ENCODE measurements at regions not wholly inside any gene's neighbourhood (a gene's known extent, or its start where the extent isn't known, plus 50 kb on each side); places are given as distances from the start of the nearest gene placed in this dataset.
"Not testable (repeated sequence)": the region's sequence is repeated elsewhere in the genome, so short reads cannot be mapped to it uniquely, and the experiment has no call there.

DNA sequence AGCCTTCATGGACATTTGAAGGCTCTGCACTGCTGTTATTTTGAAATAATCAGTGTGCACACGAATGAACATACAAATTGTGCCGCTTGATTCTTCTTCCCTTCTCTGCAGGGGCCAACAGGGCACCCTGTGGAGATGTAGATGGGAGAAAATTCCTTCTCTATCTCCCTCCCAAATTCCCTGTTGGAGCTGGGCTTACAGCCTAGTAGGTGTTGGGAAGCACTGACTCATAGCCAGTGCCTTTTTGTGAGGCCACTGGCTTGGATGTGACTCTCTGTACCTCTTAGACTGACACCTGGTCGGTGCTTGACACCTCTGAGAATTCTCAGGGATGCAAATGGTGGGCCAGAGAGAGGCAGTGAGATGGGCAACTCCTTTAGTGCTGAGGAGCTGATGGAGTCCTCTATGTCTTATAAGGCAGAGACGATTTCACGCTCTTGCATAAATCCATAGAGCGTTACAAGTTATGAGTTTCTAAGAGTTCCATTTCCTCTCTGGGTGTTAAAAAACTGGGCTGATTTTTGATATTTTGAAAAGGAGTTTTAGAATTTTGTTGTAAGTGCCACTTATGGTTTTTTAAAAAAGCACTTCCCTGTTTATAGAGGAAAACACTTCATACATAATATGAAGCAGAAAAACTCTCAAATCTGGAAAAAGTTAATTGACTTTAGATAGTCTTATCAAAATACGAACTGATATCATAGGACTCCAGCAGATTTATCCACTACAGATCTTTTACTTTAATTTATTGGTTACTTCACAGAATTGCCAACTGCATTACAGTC lies 89.8 kb upstream of the MAP3K7 start:
- TF ChIP-seq, protein P1, sequence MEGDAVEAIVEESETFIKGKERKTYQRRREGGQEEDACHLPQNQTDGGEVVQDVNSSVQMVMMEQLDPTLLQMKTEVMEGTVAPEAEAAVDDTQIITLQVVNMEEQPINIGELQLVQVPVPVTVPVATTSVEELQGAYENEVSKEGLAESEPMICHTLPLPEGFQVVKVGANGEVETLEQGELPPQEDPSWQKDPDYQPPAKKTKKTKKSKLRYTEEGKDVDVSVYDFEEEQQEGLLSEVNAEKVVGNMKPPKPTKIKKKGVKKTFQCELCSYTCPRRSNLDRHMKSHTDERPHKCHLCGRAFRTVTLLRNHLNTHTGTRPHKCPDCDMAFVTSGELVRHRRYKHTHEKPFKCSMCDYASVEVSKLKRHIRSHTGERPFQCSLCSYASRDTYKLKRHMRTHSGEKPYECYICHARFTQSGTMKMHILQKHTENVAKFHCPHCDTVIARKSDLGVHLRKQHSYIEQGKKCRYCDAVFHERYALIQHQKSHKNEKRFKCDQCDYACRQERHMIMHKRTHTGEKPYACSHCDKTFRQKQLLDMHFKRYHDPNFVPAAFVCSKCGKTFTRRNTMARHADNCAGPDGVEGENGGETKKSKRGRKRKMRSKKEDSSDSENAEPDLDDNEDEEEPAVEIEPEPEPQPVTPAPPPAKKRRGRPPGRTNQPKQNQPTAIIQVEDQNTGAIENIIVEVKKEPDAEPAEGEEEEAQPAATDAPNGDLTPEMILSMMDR (IDR thresholded peaks at IDR 0.05), result no peak
- no peak for DNase-seq (ENCODE audit: low spot score)

DNA sequence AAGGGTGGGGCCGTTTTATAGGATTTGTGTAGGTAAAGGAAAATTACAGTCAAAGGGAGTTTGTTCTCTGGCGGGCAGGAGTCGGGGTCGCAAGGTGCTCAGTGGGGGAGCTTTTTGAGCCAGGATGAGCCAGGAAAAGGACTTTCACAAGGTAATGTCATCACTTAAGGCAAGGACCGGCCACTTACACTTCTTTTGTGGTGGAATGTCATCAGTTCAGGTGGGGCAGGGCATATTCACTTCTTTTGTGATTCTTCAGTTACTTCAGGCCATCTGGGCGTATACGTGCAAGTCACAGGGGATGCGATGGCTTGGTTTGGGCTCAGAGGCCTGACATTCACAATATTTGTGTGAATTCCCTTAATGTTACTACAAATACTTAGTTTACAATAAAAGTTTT lies 88.2 kb upstream of the MAP3K7 start:
- not testable (repeated sequence) for ATAC-seq (ENCODE audit: low FRiP score); DNase-seq (ENCODE audit: low spot score)

More for the DNA sequence above, 89.8 kb upstream of the MAP3K7 start:
- no peak for ATAC-seq (ENCODE audit: low FRiP score)

DNA sequence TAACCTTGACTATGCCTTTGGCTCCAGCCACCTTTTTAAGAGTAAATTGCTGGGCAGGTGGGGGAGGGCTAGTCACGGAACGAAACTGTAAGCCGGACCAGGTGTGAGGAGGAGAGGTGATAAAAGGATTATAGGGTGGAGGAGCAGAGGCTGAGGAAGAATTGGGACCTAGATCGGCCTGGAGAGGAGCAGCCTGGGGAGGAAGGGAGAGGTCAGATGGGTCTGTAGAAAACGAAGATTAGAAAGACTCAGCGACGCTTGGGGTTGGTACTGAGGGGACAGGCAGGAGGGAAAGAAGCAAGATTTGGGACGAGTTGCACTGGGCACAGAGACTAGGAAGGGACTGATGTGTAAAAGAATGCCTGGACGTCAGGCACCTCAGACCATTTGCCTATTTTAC lies 87.2 kb upstream of the MAP3K7 start:
- not testable (repeated sequence) for DNase-seq (ENCODE audit: low spot score); ATAC-seq (ENCODE audit: low FRiP score)

- TF ChIP-seq, protein P1 (IDR thresholded peaks at IDR 0.05), result no peak
- ATAC-seq (ENCODE audit: low FRiP score), result no peak
Observed at GRCh38 chr6:90669846-90670245, 83.0 kb upstream of the MAP3K7 start.

GRCh38 chr6:90669420-90669819 lies 82.5 kb upstream of the MAP3K7 start:
- TF ChIP-seq, protein P1 (IDR thresholded peaks at IDR 0.05), result no peak
- ATAC-seq (ENCODE audit: low FRiP score), result no peak

More at GRCh38 chr6:90669846-90670245, 83.0 kb upstream of the MAP3K7 start:
- no peak for DNase-seq (ENCODE audit: low spot score)

DNA sequence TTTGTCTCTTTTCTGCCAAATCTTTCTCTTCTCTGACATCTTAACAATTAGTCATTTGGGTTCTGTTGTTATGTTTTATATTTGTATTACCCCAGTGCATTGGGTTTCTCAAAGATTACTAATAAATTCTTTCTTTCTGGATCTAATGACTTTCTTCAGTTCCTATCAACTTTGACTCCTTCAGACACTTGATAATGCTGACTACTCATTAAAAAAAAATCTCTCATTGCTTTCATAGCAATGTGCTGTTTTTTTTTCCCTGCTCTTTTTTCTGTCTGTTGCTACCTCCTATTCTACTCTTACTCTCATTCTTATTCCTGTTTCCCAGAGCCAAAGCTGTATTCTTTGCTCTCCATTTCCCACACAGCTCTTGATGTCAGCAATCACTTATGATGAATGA lies 81.3 kb upstream of the MAP3K7 start:
- TF ChIP-seq, protein P1 (IDR thresholded peaks at IDR 0.05), result no peak
- ATAC-seq (ENCODE audit: low FRiP score), result no peak
- DNase-seq (ENCODE audit: low spot score), result no peak

More at GRCh38 chr6:90669420-90669819, 82.5 kb upstream of the MAP3K7 start:
- no peak for DNase-seq (ENCODE audit: low spot score)

DNA sequence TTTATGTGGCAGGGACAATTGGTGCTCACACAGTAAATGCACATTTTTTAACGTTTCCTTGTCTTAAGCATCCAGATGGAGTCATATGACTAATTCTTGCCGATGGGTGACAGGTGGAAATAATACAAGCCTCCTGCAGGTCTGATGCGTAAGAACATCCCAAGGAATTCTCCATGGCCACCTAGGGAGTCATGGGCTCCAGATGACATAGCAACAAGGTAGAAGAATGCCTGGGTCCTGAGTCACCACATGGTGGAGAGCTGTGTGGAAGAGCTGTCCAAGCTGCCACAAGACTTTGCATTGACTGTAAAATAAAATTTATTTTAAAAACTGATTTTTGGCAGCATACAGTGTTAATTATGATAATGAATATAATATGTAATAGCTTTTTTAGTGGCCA lies 77.0 kb upstream of the MAP3K7 start:
- no peak for ATAC-seq (ENCODE audit: low FRiP score)
- DNase-seq (ENCODE audit: low spot score), result no peak
- TF ChIP-seq, protein P1 (IDR thresholded peaks at IDR 0.05), result no peak

GRCh38 chr6:90663106-90663505 lies 76.2 kb upstream of the MAP3K7 start:
- TF ChIP-seq, protein P1 (IDR thresholded peaks at IDR 0.05), result no peak
- DNase-seq (ENCODE audit: low spot score) (no peak), ATAC-seq (ENCODE audit: low FRiP score) (no peak)
